HG03520 (cell line): ENCODE measurements at regions not wholly inside any gene's neighbourhood (a gene's known extent, or its start where the extent isn't known, plus 50 kb on each side); places are given as distances from the start of the nearest gene placed in this dataset.
"Not testable (repeated sequence)": the region's sequence is repeated elsewhere in the genome, so short reads cannot be mapped to it uniquely, and the experiment has no call there.

Experiments used
- ATAC-seq: cut with Tn5 transposase; IDR thresholded peaks from one replicate; pipeline ENCODE4 v1.9.1; 2021; ENCODE audit warnings: mild to moderate bottlenecking, moderate library complexity; ENCODE audit not compliant: unreplicated experiment

DNA sequence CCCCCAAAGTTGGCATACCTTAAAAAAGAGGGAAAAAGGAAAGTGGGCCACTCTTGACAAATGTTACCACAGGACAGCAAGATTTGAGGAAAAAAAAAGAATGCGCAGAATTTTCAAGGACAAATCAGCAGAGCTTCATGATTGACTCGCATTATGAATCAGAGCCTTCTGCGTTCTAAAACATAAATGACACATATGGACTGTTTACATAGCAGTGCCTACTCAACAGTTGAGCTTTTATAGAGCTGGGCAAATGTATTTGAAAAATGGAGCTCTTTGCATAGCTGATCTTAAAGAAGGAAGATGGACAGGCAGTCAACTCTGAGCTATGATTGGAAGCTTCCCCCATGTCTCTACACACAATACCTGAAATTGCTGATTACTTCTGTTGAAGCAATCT, 213.2 kb upstream of the NT5E start:
- ATAC-seq = no peak

DNA sequence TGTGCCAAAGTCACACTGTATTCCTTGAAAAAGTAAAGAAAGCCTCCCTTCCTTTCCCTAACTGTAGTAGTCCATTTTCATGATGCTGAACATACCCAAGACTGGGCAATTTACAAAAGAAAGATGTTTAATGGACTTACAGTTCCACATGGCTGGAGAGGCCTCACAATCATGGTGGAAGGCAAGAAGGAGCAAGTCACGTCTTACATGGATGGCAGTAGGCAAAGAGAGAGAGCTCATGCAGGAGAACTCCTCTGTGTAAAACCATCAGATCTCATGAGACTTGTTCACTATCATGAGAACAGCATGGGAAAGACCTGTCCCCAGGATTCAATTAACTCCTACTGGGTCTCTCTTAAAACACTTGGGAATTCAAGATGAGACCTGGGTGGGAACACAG, 222.5 kb upstream of the NT5E start:
- ATAC-seq = not testable (repeated sequence)

DNA sequence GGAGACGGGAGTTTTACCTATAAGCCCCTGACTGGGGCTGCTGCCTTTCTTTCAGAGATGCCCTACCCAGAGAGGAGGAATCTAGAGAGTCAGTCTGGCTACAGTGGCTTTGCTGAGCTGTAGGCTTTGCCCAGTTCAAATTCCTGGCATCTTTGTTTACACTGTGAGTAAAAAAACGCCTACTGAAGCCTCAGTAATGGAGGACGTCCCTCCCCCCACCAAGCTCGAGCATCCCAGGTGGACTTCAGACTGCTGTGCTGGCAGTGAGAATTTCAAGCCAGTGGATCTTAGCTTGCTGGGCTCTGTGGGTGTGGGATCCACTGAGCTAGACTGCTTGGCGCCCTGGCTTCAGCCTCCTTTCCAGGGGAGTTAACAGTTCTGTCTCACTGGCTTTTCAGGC, 237.1 kb upstream of the NT5E start:
- not testable (repeated sequence) for ATAC-seq

DNA sequence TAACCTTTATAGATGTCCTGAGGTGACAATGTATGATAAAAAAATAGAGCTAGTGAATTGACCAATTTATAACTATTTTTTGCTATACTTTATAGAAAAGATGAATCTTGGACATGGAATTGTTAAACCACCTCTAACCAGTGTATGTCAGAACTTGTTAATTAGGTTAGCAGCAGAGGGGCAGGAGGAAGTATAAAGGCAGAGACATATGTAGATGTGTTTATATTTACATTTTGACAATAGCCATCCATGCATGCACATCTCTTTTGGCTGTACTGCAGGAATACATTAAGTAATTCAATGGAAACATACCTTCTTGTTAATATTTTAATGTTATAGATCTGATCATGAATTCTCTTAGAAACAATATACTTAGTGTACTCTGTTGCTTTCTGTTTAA, 254.6 kb upstream of the NT5E start:
- no peak for ATAC-seq

DNA sequence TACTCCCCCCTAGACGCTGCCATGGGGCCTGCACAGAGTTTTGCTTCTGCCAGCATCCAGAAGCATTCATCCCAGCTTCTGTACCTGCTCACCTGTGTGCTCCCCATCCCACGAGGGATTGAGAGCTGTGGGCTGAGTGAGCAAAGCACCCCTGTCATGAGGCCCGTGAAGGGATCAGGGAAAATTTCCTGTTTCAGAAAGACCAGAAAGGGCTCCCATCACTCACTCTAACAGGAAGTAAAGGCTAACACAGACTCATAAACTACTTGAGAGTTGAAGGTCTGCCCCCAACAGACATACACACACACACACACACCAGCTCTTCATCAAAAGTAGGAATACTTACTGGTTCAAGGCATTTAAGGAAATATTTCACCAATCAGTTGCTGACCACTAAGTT, 256.5 kb upstream of the NT5E start:
- ATAC-seq = no peak

DNA sequence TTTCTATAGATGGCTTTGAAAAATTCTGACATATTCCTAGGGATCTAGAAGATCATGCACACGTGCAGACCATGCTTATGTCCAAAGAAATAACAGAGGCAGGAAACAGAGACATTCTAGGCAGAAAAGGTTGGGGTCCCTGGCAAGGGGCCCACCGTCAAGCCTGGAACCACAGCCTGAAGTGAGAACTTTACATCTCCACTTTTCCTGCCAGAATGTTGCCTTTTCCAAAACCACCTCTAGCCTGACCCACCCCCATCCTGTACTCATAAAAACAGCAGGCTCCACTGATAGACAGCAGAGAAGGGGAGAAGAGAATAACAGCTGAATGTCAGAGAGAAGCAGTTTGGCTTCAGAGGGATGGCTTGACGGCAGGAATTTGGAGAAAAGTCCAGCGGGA, 257.3 kb upstream of the NT5E start:
- no peak for ATAC-seq

DNA sequence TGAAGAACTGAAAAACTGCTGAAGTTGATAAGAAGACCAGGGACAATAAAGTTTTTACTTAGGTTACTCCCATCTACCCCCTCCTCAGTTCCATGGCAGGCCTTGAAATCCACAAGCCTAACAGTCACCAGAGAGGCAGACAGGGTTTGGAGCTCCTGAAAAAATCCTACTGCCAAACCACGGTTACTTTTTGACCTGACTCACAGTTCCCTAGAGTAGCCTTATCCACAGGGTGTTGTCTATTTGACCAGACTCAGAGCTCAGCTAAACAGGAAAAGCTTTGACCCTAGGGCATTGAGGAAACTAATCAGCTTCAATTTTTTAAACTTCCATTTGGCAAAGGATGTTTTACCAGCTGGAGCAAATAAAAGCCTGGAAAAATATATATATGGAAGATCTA, 257.7 kb upstream of the NT5E start:
- ATAC-seq = no peak

DNA sequence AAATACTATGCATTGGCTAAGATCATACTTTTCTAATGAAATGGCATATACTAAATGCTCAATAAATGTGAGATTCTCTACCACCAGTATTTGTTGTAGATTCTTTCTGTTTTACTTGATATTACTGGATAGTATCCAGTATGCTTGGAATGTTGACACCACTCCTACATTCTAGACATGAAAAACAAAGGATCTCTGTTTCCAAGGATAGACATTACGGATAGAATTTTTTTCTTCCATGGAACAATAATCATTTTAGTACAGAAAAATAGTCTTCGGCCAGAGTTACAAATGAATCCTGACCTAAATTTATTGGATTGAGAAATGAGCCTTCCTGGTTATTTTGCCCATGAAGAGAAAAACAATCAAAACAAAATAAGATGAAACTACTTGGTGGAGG, 258.2 kb upstream of the NT5E start:
- ATAC-seq = no peak

DNA sequence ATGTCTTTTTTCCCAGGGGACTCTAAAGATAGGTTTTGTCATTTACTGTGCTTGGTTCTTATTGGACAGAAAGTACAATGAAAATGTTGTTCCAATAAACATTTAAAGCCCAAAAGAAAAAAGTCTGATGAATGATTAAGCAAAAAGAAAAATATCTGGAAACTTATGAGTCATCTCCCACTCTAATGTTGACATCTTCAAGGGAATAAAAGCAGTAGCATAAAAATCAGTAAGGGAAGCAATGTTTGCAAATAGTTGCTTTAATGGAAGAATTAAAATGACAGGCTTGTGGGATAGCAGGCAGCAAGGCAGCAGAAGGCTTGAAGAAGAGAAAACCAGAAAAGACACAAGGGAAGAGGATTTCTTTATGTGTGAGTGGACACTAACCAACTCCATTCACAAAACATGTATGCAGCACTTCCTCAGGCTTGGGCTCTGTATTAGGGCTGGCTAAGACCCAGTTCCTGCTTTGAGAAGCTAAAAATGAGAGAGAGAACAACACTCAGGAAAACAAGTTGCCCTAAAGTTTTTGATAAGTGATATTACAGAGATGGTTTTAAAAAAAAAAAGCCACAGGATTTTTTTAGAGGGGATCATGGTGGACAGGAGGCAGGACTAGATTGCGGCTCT, 263.2 kb upstream of the NT5E start:
- ATAC-seq = no peak

DNA sequence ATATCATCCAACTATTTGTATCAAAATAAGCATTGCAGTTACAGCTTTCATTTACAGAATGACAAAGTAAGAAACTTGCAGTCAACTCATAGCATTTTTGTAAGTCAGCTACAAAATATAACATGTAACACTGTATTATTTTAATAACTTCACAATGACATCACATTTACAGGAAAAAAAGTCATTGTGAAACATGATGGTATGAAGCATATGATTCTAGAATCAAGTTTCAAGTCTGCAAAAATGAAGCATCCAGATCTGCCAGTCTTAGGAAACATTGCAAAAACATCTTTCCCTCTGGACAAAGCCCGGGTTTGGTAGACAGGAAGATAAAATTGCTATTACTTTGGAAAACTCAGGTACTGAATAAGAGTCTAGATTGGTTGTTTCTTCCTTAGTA, 263.9 kb upstream of the NT5E start:
- no peak for ATAC-seq

DNA sequence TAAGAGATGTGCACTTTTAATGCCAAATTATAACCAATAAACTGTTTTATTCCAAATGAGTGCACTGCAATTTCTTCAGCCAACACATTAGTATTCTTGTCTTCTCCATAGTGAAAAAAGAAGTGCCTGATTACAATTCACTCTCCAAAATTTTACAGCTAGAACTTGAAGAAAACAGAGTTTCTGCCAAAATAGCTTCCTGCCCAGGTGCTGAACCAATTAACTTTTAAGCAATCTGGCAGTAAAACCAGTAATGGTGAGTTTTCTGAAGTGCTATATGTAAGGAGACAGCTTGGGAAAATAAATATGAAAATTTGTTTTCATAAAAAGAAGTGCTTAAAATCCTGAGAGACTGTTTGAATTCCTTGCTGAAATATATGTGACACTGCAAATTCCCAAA, 266.0 kb upstream of the NT5E start:
- ATAC-seq = no peak

DNA sequence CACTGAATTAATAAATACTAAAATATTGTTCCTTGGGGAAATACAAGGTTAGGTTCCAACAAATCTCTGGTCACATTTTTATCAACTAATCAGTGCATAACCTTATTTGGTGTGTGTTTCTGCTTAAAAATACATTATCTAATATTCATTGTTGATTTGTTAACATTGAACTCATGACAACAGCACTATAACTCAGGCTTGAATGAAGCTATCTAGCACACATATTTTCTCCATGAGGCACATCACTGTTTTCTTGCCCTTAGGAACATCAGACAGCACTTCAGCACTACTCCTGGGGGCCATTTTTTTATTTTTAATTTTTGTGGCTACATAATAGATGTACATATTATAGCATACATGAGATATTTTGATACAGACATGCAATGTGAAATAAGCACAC, 277.2 kb upstream of the NT5E start:
- ATAC-seq = no peak

DNA sequence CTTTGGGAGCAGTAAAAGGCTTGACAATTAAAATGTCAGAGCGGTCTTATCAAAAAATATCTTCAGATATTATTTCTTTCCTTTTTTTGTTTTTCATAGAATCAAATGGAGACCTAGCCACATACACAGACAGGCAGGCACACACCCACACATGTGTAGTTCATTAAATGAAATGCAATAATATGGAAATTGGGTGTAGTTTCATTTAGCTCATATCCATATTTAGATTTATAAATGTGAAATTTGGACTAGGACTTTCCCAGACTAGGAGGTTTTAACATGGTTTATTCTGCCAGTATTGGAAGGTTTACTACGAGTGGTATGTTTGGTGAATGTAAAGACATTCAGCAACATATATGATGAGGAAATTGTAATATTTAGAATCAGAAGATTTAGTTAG, 277.7 kb upstream of the NT5E start:
- no peak for ATAC-seq

DNA sequence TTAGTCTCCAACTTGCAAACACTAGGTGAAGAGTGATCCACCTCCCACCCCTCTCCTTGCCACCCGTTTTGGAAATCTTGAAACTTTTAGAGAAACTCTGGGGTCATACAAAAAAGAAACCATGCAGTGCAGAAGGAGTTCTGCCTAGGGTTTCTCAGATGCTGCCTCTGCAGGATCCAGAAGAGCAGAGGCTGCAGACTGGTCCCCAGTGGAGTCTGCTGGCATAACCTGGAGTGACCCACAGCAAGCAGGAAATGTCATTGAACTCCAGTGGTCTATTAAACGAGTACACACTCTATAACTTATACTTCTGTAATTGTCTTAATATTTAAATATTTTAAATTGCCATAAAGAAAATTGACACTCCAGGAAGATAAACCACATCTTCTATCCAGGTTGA, 280.7 kb upstream of the NT5E start:
- no peak for ATAC-seq

DNA sequence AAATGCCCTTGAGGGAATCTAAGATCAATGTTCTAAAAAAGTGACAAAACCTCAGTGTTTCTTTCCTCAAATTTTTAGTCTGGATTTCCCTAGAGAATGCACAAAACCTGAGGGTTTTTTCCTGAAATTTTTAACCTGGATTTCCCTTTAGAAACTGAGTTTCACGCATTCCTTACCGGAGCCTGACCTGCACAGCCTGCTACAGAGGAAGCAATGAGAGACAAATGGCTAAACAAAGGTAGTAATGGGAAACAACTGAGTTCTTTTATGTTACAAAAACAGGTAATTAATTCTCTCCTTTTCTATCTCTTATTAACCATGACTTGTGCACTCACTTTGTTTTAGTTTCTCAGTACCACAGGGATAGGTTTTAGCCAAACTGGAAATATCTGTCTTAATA, 281.7 kb upstream of the NT5E start:
- no peak for ATAC-seq

DNA sequence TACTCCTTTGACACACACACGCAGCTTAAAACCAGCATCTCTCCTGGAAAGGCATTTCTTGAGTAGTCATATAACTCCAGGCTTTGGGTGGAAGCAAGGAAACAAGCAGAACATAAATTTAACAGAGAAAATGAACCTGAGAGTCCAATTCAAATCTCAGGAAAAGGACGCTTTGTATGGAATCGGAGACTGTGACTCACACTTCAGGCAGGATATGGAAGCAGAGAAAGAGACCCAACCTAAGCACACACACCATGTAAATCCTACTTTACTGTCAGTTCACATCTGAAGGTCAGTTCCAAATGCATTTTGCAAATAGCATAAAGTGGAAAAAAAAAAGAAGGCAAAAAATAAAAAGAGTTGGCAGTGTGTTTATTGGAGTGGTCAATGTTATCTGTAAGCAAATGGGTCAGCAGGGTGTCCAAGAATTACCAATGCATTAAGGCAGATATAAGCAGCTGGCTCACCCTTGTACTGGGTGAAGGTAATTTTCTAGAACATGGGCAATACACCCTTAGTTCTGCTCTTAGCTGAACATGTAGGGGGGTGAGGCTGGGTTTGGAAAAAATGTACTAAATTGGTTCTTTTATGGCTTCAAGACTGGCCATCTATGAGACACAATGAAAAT, 283.7 kb upstream of the NT5E start:
- no peak for ATAC-seq

DNA sequence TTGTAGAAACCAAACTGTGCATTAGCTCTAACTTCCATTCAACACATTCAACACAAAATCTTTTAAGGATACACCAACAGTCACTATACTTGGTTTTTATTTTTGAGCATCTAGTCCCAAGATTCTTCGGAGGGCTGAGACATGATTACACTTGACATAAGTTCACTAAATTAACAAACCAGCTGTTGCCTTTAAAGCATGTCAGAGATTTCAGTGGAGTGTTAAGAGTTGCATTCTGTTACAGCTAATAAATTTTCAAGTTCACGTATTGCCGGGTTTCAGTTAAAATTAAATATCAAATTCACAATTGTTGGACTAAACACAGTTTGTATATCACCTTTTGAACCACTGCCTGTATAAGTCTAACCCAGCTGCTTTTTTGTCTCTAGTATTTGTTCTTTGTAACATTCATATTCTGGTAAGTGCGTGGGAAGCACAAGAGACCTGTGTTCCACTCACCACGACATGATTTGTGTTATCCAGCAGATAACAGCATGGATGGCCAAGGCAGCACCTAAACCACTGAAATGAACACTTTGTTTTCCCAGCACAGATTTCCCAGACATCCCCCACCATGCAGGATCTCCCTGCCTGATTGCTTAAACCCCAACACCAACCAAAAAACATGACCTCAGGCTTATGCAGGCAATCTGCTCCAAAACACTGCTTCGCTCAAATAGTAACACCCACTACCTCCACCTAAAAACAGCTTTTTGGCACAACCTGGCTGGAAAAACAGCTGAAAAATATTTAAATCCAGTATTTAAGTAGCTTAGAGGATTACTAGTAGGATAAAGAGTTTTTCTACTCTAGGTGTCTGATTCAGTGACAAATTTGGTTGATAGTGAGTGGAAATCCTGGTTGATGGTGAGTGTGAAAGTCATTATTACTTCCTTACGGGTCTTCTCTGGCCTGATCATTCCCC, 286.5 kb upstream of the NT5E start:
- no peak for ATAC-seq

DNA sequence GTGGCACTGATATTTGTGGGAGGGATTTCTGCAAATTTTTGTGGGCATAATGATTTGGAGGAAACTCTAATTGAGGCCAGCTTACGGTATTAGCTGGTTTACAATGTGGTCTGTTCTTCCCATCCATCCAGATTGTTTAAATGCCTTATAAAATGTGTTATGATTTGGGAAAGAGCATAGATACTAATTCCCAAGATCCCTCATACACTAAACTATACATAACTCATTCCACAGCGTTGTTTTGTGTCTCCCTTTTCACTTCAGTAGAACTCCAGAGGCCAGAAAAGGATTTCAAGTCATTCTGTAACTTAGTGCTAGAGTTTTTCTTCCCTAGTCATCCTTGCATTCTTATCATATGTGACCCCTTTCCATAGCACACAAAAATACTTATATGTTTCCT, 292.6 kb upstream of the NT5E start:
- no peak for ATAC-seq

DNA sequence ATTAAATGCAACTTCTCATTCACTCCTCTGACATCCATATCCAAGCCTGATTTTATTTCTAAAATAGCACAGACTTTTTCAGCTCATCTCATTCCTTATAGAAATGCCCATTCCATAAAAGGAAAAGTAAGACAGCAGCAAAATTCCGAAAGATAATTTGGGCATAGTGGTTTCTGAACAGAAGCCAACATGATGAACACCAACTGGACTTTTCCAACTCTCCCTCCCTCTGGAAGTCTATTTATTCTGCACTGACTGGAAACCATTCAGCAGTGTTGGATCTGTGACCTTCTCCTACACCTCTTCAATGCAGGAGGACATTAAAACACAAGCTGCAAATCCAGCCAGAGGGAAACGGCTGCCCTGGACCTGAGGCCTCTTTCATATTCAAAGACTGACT, 306.2 kb upstream of the NT5E start:
- no peak for ATAC-seq

DNA sequence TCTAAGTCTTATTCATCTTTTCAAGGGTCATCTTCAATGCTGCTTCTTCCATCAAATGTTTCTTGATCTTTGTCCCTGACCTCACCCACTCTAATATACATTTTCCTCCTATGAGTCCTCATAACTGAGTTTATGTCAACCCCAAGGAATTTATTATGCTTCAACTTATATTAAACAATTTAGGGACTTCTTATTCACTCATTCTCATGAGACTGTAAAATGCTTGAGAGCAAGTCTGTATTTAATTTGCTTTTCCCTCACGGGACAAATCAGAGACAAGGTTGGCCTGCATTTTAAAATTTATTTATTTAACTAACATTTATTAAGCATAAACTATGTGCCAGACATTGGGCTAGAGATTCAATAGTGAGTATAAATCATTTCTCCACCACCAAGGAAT, 312.0 kb upstream of the NT5E start:
- ATAC-seq = no peak

DNA sequence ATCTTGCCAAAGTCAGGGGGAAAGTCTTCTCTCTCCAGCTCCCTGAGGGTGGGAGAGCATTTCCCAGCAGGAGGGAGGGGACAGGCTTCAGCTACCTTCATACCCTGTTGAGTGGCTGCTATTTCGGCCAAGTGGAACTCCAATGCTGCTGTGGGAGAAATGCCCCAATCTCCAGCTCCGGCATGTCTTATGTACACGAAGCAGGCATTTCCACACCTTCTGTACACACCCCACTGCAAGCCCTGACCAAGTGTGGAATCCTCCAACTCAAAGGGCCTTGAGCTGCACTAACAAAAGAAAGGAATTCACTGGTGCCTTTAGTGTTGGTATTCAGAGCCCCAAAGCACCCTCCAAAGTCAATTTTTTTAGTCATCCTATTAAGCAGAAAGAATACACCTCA, 313.6 kb upstream of the NT5E start:
- ATAC-seq = no peak
